Fibroblast of lung (primary cell): ENCODE measurements at regions not wholly inside any gene's neighbourhood (a gene's known extent, or its start where the extent isn't known, plus 50 kb on each side); places are given as distances from the start of the nearest gene placed in this dataset.

ENCODE experiments used
- DNase-seq, 2 donors: peaks; one replicate each; pipeline versions ENCODE4 v3.0.0 to v3.0.0-alpha.2; 2010; ENCODE audit warnings: low read depth in 2 of 2
- H2AFZ ChIP-seq: 2 replicates; pipeline ENCODE4 v1.5.1; 2012; ENCODE audit warnings: low read length, control low read depth, inconsistent platforms
- H3K27ac ChIP-seq: 2 replicates; pipeline ENCODE4 v1.5.1; 2011; ENCODE audit warnings: low read length, control low read depth; ENCODE audit not compliant: insufficient read depth
- H3K27me3 ChIP-seq: 2 replicates; pipeline ENCODE4 v1.5.1; 2011; ENCODE audit warnings: mild to moderate bottlenecking, low read length; ENCODE audit not compliant: control insufficient read depth, insufficient read depth
- H3K36me3 ChIP-seq: 2 replicates; pipeline ENCODE4 v1.5.1; 2011; ENCODE audit warnings: low read length; ENCODE audit not compliant: control insufficient read depth, insufficient read depth
- H3K4me1 ChIP-seq: 2 replicates; pipeline ENCODE4 v1.5.1; 2011; ENCODE audit warnings: low read length; ENCODE audit not compliant: control insufficient read depth, insufficient read depth; ENCODE audit errors: extremely low read depth
- H3K4me2 ChIP-seq: 2 replicates; pipeline ENCODE4 v1.5.1; 2011; ENCODE audit warnings: low read length, control low read depth; ENCODE audit not compliant: insufficient read depth; ENCODE audit errors: extremely low read depth
- H3K4me3 ChIP-seq, 4 experiments: fragments of 200-600 bp in 1 of 4; sonication (generic) in 1 of 4; replicated peaks in 1 of 4; 2 replicates each; pipeline ENCODE4 v1.5.1; 2011 to 2016; ENCODE audit warnings: low read length in 4 of 4, low read depth in 3 of 4, mild to moderate bottlenecking in 3 of 4, control low read depth in 2 of 4, inconsistent platforms in 1 of 4, mixed read lengths in 1 of 4; ENCODE audit not compliant: insufficient read depth in 1 of 4; ENCODE audit errors: control extremely low read depth in 1 of 4
- H3K79me2 ChIP-seq: 2 replicates; pipeline ENCODE4 v1.5.1; 2012; ENCODE audit warnings: mild to moderate bottlenecking, low read length, inconsistent platforms; ENCODE audit not compliant: control insufficient read depth, insufficient read depth
- H3K9ac ChIP-seq: 2 replicates; pipeline ENCODE4 v1.5.1; 2011; ENCODE audit warnings: mild to moderate bottlenecking, low read length, control low read depth; ENCODE audit not compliant: insufficient read depth
- H3K9me3 ChIP-seq: 2 replicates; pipeline ENCODE4 v1.5.1; 2012; ENCODE audit warnings: low read depth, low read length; ENCODE audit not compliant: control insufficient read depth, insufficient read depth
- H4K20me1 ChIP-seq: 2 replicates; pipeline ENCODE4 v1.5.1; 2011; ENCODE audit warnings: low read length; ENCODE audit not compliant: control insufficient read depth, insufficient read depth; ENCODE audit errors: extremely low read depth
- EZH2 ChIP-seq: IDR thresholded peaks from 2 replicates; pipeline ENCODE4 v1.5.1; 2012; ENCODE audit warnings: low read length, control low read depth, mild to moderate bottlenecking; ENCODE audit errors: missing control alignments
- TF ChIP-seq, protein P1 (sequence below), 2 donors: IDR thresholded peaks in 1 of 2; conservative IDR thresholded peaks in 1 of 2; 1 replicate in 1 of 2; 2 replicates in 1 of 2; pipeline ENCODE4 v1.5.1; 2011 to 2012; ENCODE audit warnings: low read length in 2 of 2, control low read depth in 1 of 2, inconsistent platforms in 1 of 2, low read depth in 1 of 2, mild to moderate bottlenecking in 1 of 2

DNA sequence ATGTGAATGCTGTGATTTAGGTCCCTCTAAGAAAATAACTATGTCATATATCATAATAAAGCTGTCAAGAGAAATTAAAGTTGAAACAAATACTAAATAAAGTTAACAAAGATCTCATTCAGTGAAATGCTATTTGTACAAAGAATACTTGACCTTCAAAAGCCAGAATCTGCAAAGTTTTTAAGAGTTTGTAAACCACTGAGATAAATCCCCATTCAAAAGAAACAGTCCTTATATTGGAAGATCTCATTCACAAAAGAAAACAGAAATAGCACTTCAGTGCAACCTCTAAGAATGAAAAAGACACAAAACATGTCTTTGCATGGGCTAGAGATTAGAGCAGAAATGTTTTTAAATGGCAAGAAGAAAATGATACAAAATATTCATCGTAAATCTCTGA, 149.1 kb upstream of the USP38 start:
- H3K4me1 ChIP-seq: no peaks in the 10 kb centered on the region
- TF ChIP-seq, protein P1, sequence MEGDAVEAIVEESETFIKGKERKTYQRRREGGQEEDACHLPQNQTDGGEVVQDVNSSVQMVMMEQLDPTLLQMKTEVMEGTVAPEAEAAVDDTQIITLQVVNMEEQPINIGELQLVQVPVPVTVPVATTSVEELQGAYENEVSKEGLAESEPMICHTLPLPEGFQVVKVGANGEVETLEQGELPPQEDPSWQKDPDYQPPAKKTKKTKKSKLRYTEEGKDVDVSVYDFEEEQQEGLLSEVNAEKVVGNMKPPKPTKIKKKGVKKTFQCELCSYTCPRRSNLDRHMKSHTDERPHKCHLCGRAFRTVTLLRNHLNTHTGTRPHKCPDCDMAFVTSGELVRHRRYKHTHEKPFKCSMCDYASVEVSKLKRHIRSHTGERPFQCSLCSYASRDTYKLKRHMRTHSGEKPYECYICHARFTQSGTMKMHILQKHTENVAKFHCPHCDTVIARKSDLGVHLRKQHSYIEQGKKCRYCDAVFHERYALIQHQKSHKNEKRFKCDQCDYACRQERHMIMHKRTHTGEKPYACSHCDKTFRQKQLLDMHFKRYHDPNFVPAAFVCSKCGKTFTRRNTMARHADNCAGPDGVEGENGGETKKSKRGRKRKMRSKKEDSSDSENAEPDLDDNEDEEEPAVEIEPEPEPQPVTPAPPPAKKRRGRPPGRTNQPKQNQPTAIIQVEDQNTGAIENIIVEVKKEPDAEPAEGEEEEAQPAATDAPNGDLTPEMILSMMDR (conservative IDR thresholded peaks at IDR 0.05 in 1 of 2, IDR thresholded peaks at IDR 0.05 in 1 of 2; ENCODE audit: low read depth in 1 of 2, low read length in 2 of 2): no peak
- TF ChIP-seq EZH2: no peak
- no peak overlapping the region for H3K27ac ChIP-seq
- no peak overlapping the region for H3K4me2 ChIP-seq
- no peaks in the 10 kb centered on the region for H3K79me2 ChIP-seq
- DNase-seq: no peak
- no peaks in the 10 kb centered on the region for H3K9me3 ChIP-seq
- no peaks in the 10 kb centered on the region for H3K27me3 ChIP-seq
- H3K9ac ChIP-seq: no peak overlapping the region
- no peak overlapping the region for H2AFZ ChIP-seq
- H3K36me3 ChIP-seq: no peaks in the 10 kb centered on the region
- H4K20me1 ChIP-seq: no peaks in the 10 kb centered on the region
- no peak overlapping the region for H3K4me3 ChIP-seq

DNA sequence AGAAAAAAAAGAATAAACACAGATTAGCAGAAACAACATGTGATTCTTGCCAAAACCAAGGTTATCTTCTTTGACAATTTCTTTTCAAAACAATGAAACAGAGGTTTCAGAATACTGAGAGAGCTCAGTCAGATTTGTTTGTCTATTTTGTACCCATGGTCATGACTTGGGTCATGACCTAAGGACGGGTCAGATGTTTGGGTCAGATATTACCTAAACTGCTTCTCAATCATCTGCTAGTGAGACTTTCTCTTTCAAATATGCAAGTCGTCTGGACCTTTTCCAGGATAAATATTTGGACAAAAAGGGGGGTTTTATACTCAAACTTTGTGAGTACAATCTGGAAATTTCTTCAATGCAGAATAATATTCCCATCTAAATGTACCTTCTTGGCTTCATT, 148.3 kb upstream of the USP38 start:
- H3K27me3 ChIP-seq: no peaks in the 10 kb centered on the region
- H2AFZ ChIP-seq: no peak overlapping the region
- no peaks in the 10 kb centered on the region for H3K9me3 ChIP-seq
- no peak overlapping the region for H3K27ac ChIP-seq
- TF ChIP-seq, protein P1 (conservative IDR thresholded peaks at IDR 0.05 in 1 of 2, IDR thresholded peaks at IDR 0.05 in 1 of 2; ENCODE audit: low read depth in 1 of 2, low read length in 2 of 2): no peak
- TF ChIP-seq EZH2: no peak
- H3K4me3 ChIP-seq: no peak overlapping the region
- DNase-seq: no peak
- no peaks in the 10 kb centered on the region for H3K4me1 ChIP-seq
- H3K9ac ChIP-seq: no peak overlapping the region
- no peaks in the 10 kb centered on the region for H3K79me2 ChIP-seq
- H4K20me1 ChIP-seq: no peaks in the 10 kb centered on the region
- H3K36me3 ChIP-seq: no peaks in the 10 kb centered on the region
- H3K4me2 ChIP-seq: no peak overlapping the region

DNA sequence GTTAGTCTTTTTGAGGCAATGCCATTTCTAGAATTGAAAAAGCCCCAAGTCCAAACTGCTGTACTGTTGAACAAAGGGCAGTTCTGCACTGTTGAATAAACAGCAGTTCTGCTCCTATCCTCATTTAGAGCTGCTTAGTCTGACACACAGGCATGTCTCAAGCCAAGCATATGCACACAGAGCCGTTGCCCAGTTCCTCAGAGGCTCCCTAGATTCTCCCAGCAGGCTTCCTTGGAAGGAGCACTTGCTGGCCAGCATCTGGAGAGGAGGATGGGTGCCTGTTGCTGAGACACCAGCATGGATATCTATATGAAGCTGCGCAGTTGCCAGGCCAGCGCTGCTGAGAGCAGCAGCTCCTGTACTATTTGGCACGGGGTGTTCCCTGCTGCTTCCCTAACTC, 138.3 kb upstream of the USP38 start:
- Histone ChIP-seq H3K27me3 (no peaks in the 10 kb centered on the region), H3K36me3 (no peaks in the 10 kb centered on the region), H3K4me2 (no peak overlapping the region), H2AFZ (no peak overlapping the region), H4K20me1 (no peaks in the 10 kb centered on the region), H3K9me3 (no peaks in the 10 kb centered on the region), H3K9ac (no peak overlapping the region), H3K4me1 (no peaks in the 10 kb centered on the region), H3K79me2 (no peaks in the 10 kb centered on the region), H3K4me3 (no peak overlapping the region), H3K27ac (no peak overlapping the region)
- TF ChIP-seq, protein P1 (conservative IDR thresholded peaks at IDR 0.05 in 1 of 2, IDR thresholded peaks at IDR 0.05 in 1 of 2; ENCODE audit: low read depth in 1 of 2, low read length in 2 of 2): no peak
- TF ChIP-seq EZH2: no peak
- DNase-seq: no peak
